ENCODE measurements at regions not wholly inside any gene's neighbourhood (a gene's known extent, or its start where the extent isn't known, plus 50 kb on each side); places are given as distances from the start of the nearest gene placed in this dataset.
"Not testable (repeated sequence)": the region's sequence is repeated elsewhere in the genome, so short reads cannot be mapped to it uniquely, and the experiment has no call there.

DNA sequence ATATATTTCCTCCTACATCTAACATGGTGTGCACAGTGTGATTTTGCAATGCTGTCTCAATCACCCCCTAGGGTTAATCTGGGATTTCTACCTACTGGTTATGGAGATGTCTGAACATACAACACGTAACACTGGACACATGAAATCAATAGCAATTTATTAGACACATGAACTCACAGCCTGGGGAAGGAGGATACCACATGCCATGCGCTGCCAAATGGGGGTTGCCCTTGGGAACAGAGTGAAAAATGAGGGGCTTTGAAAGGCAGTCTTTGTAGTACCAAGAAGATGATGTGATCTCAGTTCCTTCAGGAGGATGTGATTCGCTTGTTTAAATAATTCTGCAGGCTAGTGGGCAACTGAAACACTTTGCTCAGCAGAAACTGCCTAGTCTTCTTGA, 253.6 kb upstream of the LRRC4C start:
- TF ChIP-seq, protein P1, sequence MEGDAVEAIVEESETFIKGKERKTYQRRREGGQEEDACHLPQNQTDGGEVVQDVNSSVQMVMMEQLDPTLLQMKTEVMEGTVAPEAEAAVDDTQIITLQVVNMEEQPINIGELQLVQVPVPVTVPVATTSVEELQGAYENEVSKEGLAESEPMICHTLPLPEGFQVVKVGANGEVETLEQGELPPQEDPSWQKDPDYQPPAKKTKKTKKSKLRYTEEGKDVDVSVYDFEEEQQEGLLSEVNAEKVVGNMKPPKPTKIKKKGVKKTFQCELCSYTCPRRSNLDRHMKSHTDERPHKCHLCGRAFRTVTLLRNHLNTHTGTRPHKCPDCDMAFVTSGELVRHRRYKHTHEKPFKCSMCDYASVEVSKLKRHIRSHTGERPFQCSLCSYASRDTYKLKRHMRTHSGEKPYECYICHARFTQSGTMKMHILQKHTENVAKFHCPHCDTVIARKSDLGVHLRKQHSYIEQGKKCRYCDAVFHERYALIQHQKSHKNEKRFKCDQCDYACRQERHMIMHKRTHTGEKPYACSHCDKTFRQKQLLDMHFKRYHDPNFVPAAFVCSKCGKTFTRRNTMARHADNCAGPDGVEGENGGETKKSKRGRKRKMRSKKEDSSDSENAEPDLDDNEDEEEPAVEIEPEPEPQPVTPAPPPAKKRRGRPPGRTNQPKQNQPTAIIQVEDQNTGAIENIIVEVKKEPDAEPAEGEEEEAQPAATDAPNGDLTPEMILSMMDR (IDR thresholded peaks at IDR 0.05; ENCODE audit: borderline replicate concordance) = no peak
- H3K4me1 ChIP-seq = no peaks in the 10 kb centered on the region
- DNase-seq = no peak
- no peak overlapping the region for H3K27ac ChIP-seq (replicated peaks)
- H3K27me3 ChIP-seq (ENCODE audit: low read depth) = no peaks in the 10 kb centered on the region
- intact Hi-C loops (cut with micrococcal nuclease) = no loop called here
- no peaks in the 10 kb centered on the region for H3K9me3 ChIP-seq (replicated peaks)
- no peak overlapping the region for H3K4me3 ChIP-seq
- H3K36me3 ChIP-seq = no peaks in the 10 kb centered on the region

DNA sequence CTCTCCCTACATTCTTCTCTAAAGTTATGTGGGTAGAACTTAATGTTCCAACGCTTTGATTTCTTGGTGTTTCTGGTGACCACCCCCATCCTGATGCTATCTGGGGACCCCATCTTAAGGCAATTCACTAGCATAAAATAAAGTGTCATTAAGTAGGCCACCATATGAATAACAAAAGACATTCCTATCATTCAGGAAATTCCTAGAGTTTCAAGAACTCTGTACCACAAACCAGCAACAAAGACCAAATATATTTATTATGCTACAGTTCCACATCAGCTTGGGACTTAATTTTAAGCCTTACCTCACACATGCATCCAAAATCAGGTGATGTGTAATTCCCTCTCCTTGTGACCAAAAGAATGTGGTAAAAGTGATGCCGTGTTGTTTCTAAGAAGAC, 254.6 kb upstream of the LRRC4C start:
- Histone ChIP-seq H3K27me3 (ENCODE audit: low read depth) (no peaks in the 10 kb centered on the region), H3K4me1 (no peaks in the 10 kb centered on the region), H3K36me3 (no peaks in the 10 kb centered on the region), H3K4me3 (no peak overlapping the region), H3K9me3 (replicated peaks) (no peaks in the 10 kb centered on the region), H3K27ac (replicated peaks) (no peak overlapping the region)
- intact Hi-C loops (cut with micrococcal nuclease) = no loop called here
- TF ChIP-seq, protein P1 (IDR thresholded peaks at IDR 0.05; ENCODE audit: borderline replicate concordance) = no peak
- no peak for DNase-seq

DNA sequence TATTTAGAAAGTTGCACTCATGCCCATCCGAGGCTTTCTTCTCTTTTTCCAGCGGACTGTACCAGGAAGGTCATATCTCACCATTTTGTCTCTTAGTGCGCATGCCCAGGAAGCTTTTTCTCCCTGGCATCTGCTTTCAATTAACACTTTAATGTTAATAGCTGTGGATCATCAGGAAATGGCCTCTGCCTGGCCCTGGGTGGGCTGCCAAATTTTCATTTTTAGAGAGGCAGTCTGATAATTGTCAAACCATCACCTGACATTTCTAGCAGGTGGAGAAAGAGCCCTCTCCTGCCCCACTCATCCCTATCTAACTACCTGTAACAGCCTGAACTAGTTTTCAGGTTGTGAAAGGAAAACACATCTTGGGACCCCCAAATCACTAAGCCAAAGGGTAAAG, 257.4 kb upstream of the LRRC4C start:
- intact Hi-C loops (cut with micrococcal nuclease) = no loop called here
- H3K9me3 ChIP-seq (replicated peaks) = peaks cover 14% of the 10 kb centered on the region
- H3K27me3 ChIP-seq (ENCODE audit: low read depth) = no peaks in the 10 kb centered on the region
- TF ChIP-seq, protein P1 (IDR thresholded peaks at IDR 0.05; ENCODE audit: borderline replicate concordance) = no peak
- no peaks in the 10 kb centered on the region for H3K4me1 ChIP-seq
- H3K36me3 ChIP-seq = no peaks in the 10 kb centered on the region
- no peak overlapping the region for H3K4me3 ChIP-seq
- H3K27ac ChIP-seq (replicated peaks) = no peak overlapping the region
- no peak for DNase-seq

DNA sequence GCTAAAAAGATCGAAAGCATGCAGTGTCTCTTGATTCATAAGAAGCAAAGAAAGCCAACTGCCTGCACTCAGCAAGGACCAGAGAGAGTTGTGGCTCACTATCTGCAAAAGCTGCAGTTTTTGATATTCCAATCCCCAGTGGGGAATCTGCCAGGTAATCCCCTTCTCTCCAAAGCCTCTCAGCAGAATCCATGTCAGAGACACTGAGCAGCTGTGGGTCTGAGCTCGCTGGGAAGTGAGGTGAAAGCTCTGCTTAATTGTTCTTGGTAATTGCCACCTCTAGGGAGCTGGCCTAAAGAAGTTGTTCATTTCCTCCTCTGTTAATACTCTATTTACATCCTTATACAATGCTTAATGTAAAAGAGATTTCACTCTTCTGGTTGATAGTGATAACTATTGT, 261.3 kb upstream of the LRRC4C start:
- H3K4me1 ChIP-seq = no peaks in the 10 kb centered on the region
- TF ChIP-seq, protein P1 (IDR thresholded peaks at IDR 0.05; ENCODE audit: borderline replicate concordance) = no peak
- intact Hi-C loops (cut with micrococcal nuclease) = no loop called here
- H3K9me3 ChIP-seq (replicated peaks) = peaks cover 34% of the 10 kb centered on the region
- H3K27ac ChIP-seq (replicated peaks) = no peak overlapping the region
- no peak overlapping the region for H3K4me3 ChIP-seq
- H3K27me3 ChIP-seq (ENCODE audit: low read depth) = no peaks in the 10 kb centered on the region
- H3K36me3 ChIP-seq = no peaks in the 10 kb centered on the region
- no peak for DNase-seq

DNA sequence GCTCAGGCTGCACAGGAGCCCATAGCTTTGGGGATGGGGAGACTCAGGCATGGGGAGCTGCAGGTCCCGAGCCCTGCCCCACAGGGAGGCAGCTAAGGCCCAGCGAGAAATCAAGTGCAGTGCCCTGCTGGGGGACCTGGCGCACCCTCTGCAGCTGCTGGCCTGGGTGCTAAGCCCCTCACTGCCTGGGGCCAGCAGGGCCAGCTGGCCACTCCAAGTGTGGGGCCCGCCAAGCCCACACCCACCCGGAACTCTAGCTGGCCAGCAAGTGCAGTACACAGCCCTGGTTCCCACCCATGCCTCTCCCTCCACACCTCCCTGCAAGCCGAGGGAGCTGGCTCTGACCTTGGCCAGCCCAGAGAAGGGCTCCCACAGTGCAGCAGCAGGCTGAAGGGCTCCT, 268.7 kb upstream of the LRRC4C start:
- H3K4me1 ChIP-seq; H3K27me3 ChIP-seq (ENCODE audit: low read depth); DNase-seq; H3K27ac ChIP-seq (replicated peaks); intact Hi-C loops (cut with micrococcal nuclease); H3K4me3 ChIP-seq; H3K36me3 ChIP-seq: not testable (repeated sequence)
- H3K9me3 ChIP-seq (replicated peaks) = peaks cover 51% of the 10 kb centered on the region

DNA sequence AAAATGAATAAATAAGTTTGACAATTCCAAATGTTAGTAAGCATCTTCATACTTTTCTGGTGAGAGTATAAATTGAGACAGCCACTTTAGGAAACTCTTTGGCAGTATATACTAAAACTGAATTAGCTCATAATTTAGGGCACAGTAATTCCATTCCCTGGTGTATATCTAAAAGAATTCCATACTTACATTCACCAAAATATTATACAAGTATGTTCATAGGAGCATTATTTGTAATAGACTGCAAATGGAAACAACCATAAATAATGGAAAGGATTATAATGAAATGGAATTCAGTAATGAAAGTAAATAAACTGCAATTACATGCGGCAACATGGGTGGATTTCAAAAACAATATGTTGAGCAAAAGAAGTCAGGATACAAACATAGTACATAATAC, 315.8 kb upstream of the LRRC4C start:
- H3K27me3 ChIP-seq (ENCODE audit: low read depth) = no peaks in the 10 kb centered on the region
- TF ChIP-seq, protein P1 (IDR thresholded peaks at IDR 0.05; ENCODE audit: borderline replicate concordance) = no peak
- H3K9me3 ChIP-seq (replicated peaks) = peaks cover 49% of the 10 kb centered on the region
- no peak overlapping the region for H3K4me3 ChIP-seq
- no peak for DNase-seq
- intact Hi-C loops (cut with micrococcal nuclease) = no loop called here
- H3K36me3 ChIP-seq = no peaks in the 10 kb centered on the region
- H3K27ac ChIP-seq (replicated peaks) = no peak overlapping the region
- H3K4me1 ChIP-seq = no peaks in the 10 kb centered on the region
